ENCODE measurements at regions not wholly inside any gene's neighbourhood (a gene's known extent, or its start where the extent isn't known, plus 50 kb on each side); places are given as distances from the start of the nearest gene placed in this dataset.

DNA sequence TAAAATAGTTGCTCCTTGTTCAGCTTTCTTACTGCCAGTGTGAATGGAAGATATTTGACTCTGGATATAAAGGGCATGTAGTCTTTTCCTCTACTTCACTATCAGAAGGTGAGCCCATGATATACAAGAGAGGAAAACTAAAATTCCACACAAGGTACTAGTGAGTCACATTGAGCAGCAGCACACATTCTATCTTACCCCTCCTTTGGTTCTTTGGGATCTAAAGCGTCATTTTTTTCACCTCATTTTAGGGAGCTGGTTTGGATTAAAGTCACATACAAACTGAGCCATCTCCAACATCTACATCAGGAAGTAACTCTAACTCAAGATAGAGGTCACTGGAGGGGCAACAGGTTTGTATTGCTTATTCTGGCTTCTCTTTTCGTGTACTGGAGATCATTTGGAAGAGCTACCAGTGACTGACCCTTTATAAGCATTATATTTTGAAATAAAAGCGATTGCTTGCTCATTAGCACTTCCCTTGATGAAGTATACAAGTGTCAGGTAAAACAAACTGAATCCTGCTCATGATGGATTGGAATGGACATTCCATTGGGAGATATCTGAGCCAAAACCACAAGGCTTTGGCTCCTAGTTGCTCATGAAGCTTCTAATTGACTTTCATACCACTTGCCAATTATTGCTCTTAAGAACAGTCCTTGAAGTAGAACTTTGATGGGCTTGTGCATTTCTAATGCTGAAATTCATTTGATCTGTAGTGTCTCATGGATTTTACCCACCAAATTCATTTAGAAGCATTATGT, 124.1 kb downstream of the SPCS3 start:
- TF ChIP-seq, protein P1, sequence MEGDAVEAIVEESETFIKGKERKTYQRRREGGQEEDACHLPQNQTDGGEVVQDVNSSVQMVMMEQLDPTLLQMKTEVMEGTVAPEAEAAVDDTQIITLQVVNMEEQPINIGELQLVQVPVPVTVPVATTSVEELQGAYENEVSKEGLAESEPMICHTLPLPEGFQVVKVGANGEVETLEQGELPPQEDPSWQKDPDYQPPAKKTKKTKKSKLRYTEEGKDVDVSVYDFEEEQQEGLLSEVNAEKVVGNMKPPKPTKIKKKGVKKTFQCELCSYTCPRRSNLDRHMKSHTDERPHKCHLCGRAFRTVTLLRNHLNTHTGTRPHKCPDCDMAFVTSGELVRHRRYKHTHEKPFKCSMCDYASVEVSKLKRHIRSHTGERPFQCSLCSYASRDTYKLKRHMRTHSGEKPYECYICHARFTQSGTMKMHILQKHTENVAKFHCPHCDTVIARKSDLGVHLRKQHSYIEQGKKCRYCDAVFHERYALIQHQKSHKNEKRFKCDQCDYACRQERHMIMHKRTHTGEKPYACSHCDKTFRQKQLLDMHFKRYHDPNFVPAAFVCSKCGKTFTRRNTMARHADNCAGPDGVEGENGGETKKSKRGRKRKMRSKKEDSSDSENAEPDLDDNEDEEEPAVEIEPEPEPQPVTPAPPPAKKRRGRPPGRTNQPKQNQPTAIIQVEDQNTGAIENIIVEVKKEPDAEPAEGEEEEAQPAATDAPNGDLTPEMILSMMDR (IDR thresholded peaks at IDR 0.05) = no peak
- TF ChIP-seq POLR2A (IDR thresholded peaks at IDR 0.05) = no peak
